SKM-1 treated with dmso at 0.1 percent for 144 hours (cell line): ENCODE measurements at regions not wholly inside any gene's neighbourhood (a gene's known extent, or its start where the extent isn't known, plus 50 kb on each side); places are given as distances from the start of the nearest gene placed in this dataset.

Experiments
- DNase-seq: peaks from one replicate; lab custom pipeline; 2025; ENCODE audit not compliant: unreplicated experiment; lab: John Stamatoyannopoulos, UW

DNA sequence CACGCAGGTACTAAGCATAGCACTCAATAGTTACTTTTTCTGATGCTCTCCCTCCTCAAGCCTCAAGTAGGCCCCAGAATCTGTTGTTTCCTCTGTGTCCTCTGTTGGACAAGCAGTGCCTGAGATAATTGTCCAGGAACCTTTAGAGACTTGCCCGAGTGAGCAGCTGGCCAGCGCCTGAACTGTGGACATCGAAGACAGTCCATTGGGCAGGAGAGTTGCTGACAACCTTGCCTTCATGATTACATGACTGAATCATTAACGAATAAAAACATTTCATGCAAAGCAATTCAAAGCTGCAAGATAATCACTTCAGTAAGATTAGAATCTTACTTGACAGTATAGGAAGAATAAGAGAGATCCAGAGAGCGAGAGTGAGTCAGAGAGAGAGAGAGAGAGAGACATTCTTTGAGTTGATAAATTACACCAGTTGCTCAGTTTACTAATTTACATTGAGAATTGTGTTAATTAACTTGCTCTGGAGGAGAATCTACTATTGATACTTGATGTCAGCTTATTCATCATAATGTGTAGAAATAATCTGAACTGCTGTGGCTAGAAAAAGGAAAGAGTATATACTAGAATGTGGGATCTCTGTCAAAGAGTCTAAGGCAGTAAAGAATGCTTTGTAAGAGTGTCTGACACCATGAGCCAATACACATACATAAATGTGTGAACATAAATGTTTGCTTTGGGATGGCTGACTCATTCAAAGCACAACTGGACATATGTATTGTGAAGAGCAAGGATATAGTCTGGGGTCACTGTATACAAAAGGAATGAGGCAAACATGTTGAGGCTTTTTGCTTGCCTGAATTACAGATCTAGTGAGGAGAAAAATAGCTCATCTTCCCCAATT lies 216.0 kb downstream of the ZNF326 start:
- DNase-seq = no peak

GRCh38 chr1:90208949-90209348 lies 214.0 kb downstream of the ZNF326 start:
- no peak for DNase-seq

- no peak for DNase-seq
Measured at GRCh38 chr1:90206260-90206659, 211.3 kb downstream of the ZNF326 start.

DNA sequence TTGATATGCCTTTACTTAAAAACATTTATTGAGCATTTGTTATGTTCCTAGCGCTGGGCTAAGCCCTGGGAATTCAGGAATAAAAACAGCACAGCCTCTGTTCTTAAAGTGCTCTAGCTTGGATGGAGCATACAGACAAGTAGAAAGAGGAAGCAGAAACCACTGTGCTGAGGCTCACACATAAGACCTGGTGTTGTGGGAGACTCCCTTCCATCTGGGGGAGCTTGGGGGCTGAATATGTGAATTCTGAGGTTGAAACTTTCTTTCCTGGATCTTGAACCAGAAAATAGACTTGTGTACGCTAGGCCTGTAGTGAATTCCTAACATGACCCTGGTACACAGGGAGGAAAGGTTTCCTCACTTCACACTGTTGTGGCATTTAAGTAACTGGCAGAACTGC lies 209.9 kb downstream of the ZNF326 start:
- peak; percentile 19 for DNase-seq

GRCh38 chr1:90204023-90204590 lies 209.2 kb downstream of the ZNF326 start:
- no peak for DNase-seq

- DNase-seq = no peak
Measured at GRCh38 chr1:90201467-90202358, 206.8 kb downstream of the ZNF326 start.

- DNase-seq = no peak
Measured at GRCh38 chr1:90200646-90201205, 205.8 kb downstream of the ZNF326 start.

DNA sequence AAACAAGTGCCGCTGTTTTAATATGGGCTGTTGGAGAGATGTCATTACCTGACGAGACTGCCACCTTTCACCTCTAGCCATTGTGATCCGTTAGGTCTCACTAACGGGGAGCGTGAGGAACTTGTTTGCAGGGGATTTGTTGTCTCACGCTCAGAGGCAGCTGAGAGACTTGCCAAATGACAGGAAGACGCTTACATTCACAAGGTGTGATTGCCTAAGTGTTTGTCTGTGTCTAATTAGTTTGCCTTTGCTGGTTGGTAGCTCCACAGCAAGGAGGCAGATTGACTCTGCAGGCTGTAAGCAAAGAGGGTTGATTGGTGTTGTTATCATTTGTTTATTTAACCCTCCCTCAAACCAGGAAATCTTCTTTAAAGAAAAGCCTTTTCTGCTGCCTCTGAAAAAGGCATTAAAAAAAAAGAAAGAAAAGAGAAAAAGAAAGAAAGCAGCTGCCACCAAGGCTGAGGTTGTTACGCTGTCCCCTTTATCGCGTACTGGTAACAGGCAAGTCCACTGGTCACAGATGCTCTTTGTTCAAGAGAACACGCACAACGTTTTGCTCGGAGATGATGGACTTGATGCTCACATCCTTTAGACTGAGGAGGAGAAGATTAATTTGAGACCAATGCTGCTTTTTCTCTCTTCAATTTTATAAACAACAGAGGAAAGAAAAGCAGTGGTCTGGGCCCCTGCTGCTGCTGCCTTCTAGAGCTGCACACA lies 203.9 kb downstream of the ZNF326 start:
- DNase-seq = no peak

DNA sequence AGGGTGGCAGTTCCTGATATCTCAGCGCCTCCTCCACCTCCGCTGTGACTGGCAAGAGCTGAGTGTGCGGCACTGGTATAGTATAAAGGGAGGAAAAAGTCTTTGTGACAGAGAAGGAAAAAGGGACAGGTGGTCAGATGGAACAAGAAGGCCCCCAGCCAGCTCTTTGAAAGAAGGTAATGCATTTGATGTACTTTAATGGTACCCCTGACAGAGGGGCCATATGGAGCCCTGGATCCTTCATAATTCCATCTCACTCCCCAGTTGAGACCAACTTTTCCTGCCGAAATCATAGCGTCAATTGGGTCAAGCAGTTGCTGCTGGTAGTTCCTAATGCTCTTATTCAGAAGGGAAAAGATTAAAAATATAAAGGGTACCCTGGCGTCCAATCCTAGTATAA lies 198.2 kb downstream of the ZNF326 start:
- no peak for DNase-seq

DNA sequence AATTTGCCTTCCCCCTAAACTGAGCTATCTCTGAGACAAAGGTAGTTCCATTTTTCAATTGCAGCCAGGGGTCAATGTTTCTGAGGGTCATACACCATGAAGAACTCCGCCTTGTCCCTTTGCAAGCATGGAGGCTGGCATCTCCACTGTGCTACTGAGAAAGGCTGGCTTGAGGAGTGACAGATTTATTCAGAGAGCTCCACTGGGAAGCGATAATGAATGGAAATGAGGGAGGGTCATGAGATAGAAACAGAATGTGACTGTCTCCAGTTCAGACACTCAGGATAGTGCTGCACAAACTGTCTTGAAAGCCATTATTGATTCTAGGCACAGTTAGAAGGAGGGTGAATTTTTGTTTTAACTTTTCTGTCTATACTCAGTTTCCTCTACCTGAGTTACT lies 197.5 kb downstream of the ZNF326 start:
- DNase-seq = no peak

DNA sequence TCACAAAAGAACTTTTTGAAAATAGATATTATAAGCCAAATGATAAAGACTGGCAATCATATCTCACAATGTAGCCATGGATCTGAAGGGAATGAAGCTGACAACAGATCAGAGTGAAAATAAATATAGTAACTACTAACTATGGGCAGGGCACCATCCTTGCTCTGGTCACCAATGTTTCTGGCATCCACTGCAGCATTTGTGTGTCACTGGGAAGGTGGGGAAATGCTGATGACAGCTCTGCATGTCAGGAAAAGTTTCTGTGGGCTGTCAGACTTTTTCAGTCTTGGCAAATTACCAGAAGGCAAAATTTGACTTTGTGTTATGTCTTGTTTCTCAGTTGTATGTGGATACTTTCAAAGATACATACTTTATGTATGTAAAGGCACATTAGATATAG lies 195.6 kb downstream of the ZNF326 start:
- DNase-seq = no peak

DNA sequence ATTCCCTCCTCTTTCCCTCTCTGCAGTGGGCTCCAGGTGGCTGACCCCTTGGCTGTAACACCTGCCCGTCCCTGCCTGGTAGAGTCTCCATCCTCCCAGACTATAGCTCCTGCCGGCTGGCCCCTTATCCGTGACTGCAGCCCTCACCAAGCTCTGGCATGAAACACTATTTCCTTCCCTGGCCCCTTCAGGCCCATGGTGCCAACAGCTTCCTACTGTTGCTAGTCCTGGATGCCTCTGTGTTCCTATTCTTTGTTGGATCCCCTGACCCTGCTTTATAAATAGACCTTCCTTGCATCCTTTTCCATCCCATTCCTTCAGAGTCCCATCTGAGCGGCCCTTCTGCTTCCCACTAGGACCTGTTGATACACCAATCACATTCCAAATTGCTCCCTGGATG lies 195.0 kb downstream of the ZNF326 start:
- DNase-seq = no peak

GRCh38 chr1:90187323-90187585 lies 192.3 kb downstream of the ZNF326 start:
- DNase-seq = no peak

- no peak for DNase-seq
Measured at GRCh38 chr1:90186506-90187322, 191.8 kb downstream of the ZNF326 start.

- DNase-seq = peak; percentile 94
Measured at GRCh38 chr1:90176530-90176929, 181.6 kb downstream of the ZNF326 start.

- peak; percentile 32 for DNase-seq
Measured at GRCh38 chr1:90175490-90176167, 180.7 kb downstream of the ZNF326 start.

DNA sequence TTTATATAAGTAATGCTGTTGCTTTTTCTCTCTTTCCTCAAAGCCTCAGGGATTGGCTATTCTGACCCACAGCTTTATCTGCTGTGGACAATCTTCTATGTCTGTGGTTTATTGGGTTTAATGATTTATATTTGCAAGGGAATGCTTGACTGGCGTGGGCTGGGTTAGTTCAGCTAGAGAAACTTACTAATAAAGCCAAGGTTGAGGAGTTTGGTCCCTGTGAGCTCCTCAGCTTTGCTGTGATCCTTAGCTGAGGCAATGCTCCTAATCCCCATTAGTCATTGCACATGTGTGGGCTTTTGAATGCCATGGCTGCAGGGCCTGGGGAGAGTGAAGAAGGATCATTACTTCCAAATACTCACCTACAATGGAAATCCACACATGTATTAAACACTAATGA lies 179.3 kb downstream of the ZNF326 start:
- DNase-seq = no peak

GRCh38 chr1:90162216-90162615 lies 167.3 kb downstream of the ZNF326 start:
- no peak for DNase-seq

DNA sequence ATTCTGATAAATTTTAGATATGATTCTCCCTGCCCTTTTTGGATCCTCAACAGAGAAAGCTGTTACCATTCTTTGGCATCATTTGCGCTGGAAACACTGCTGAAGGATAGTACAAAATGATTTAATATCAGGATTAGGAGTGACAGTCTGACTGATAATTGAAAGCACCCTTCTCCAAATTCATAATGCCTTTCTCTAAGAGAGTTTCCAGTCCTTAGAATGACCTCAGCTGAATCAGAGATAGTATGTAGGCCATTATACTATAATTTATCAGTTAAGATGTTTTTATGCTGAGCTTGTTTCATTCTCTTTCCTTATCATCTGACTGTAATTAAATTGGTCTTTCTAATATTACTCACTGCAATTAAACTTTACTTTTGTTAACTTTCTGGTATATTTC lies 166.7 kb downstream of the ZNF326 start:
- no peak for DNase-seq
